ENCODE measurements at regions not wholly inside any gene's neighbourhood (a gene's known extent, or its start where the extent isn't known, plus 50 kb on each side); places are given as distances from the start of the nearest gene placed in this dataset.

DNA sequence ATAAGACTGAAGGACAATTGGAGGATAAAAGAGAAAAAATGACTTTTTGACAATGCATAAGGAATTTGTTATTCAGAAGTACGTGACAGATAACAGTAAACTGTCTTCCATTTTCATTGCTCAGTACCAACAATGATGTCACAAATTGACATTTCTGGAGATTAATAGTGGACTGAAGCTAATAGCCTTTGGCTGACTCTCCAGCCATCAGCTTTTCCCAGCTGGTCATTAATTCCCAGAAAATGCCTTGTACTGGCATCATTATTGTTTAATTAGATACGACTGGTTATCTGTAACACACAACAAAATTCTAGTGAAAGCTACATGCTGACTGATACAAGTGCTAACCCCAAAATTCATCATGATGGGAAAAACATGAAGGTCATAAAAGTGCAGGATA is 147.9 kb upstream of the FGF13 start:
- no peak overlapping the region for H3K27ac ChIP-seq (ENCODE audit: low read depth, low read length)
- no peaks in the 10 kb centered on the region for H3K9me3 ChIP-seq (ENCODE audit: insufficient read depth in 2 of 2, low read depth in 1 of 2, low read length in 1 of 2)
- no peaks in the 10 kb centered on the region for H3K79me1 ChIP-seq (ENCODE audit: low read depth, low read length)
- no peak overlapping the region for H3K56ac ChIP-seq (replicated peaks; ENCODE audit: insufficient read length, low read depth, low read length)
- no peak overlapping the region for H4K91ac ChIP-seq (replicated peaks; ENCODE audit: insufficient read length, low read length)
- no peaks in the 10 kb centered on the region for H4K20me1 ChIP-seq (replicated peaks in 1 of 2; ENCODE audit: control insufficient read depth in 1 of 2, insufficient read depth in 2 of 2, low read length in 2 of 2)
- H3K27me3 ChIP-seq (replicated peaks in 1 of 4; ENCODE audit: control insufficient read depth in 3 of 4, extremely low read depth in 1 of 4, insufficient read depth in 3 of 4, low read length in 3 of 4), result no peaks in the 10 kb centered on the region
- H3K4me2 ChIP-seq (ENCODE audit: insufficient read depth in 1 of 2, low read depth in 2 of 2, low read length in 2 of 2), result no peak overlapping the region
- POLR2A ChIA-PET (ENCODE audit: partially characterized antibody), result no interaction called here
- H3K36me3 ChIP-seq (ENCODE audit: control insufficient read depth in 2 of 4, insufficient read depth in 4 of 4, low read length in 3 of 4), result no peaks in the 10 kb centered on the region
- H2BK12ac ChIP-seq (ENCODE audit: low read depth, low read length), result no peak overlapping the region
- no peak overlapping the region for H3K4me3 ChIP-seq (ENCODE audit: extremely low read depth in 1 of 4, insufficient read depth in 2 of 4, low read depth in 3 of 4, low read length in 4 of 4)
- H2BK15ac ChIP-seq (ENCODE audit: low read length), result no peak overlapping the region
- CTCF ChIA-PET (ENCODE audit: partially characterized antibody), result interaction anchor here (1.1 to 1.4 kb wide), 2 partner anchors 11 to 14 kb away, joined by 3 to 5 read pairs; no protein-coding TSS in a partner anchor
- no peak overlapping the region for H3K14ac ChIP-seq (ENCODE audit: insufficient read length)
- H3K9ac ChIP-seq (replicated peaks in 1 of 4; ENCODE audit: extremely low read depth in 1 of 4, low read depth in 3 of 4, low read length in 3 of 4), result no peak overlapping the region
- H2BK120ac ChIP-seq (replicated peaks; ENCODE audit: low read depth, low read length), result no peak overlapping the region
- no peak overlapping the region for H2BK5ac ChIP-seq (ENCODE audit: low read depth, low read length)
- H4K5ac ChIP-seq (ENCODE audit: insufficient read length, low read depth, low read length), result no peak overlapping the region
- DNase-seq (ENCODE audit: low read depth in 1 of 2, low spot score in 2 of 2) (no peak), FAIRE-seq (no peak)
- no peaks in the 10 kb centered on the region for H3K79me2 ChIP-seq (ENCODE audit: control insufficient read depth in 1 of 2, insufficient read depth in 2 of 2, low read length in 2 of 2)
- no peak overlapping the region for H4K8ac ChIP-seq (ENCODE audit: extremely low read depth, insufficient read depth, low read length)
- no peaks in the 10 kb centered on the region for H3K23me2 ChIP-seq (ENCODE audit: low read depth, low read length)
- H2AFZ ChIP-seq (ENCODE audit: low read length), result no peak overlapping the region
- H2BK20ac ChIP-seq (ENCODE audit: low read length), result no peak overlapping the region
- no peak overlapping the region for H2AK5ac ChIP-seq (ENCODE audit: low read depth, low read length)
- no peak overlapping the region for H3K23ac ChIP-seq (ENCODE audit: insufficient read length)
- no peaks in the 10 kb centered on the region for H3K4me1 ChIP-seq (replicated peaks in 1 of 4; ENCODE audit: control insufficient read depth in 3 of 4, insufficient read depth in 4 of 4, low read length in 3 of 4)
- H3K4ac ChIP-seq (replicated peaks; ENCODE audit: insufficient read length, low read depth, low read length), result no peak overlapping the region
- H3K18ac ChIP-seq (ENCODE audit: extremely low read depth, low read length), result no peak overlapping the region
- WGBS, 2 experiments (ENCODE audit: extremely low coverage in 1 of 2, insufficient coverage in 1 of 2, insufficient read length in 1 of 2, insufficient replicate concordance in 2 of 2, low coverage in 1 of 2, low lambda C conversion rate in 2 of 2, missing lambda C conversion rate in 1 of 2), result 85% methylated on average over 2 of the region's 2 CpGs; no CpG with 5 or more reads in 1 of the 2 experiments
- TF ChIP-seq POLR2AphosphoS5 (IDR thresholded peaks at IDR 0.05; ENCODE audit: low read depth, low read length), result no peak
- no peak for TF ChIP-seq BCL11A (IDR thresholded peaks at IDR 0.05; ENCODE audit: low read depth in 2 of 2, low read length in 2 of 2)
- TF ChIP-seq RFX5 (IDR thresholded peaks at IDR 0.05; ENCODE audit: borderline replicate concordance, low read depth, low read length), result no peak
- no peak for TF ChIP-seq JUND (IDR thresholded peaks at IDR 0.05; ENCODE audit: low read length)
- TF ChIP-seq SP4 (IDR thresholded peaks at IDR 0.05; ENCODE audit: low read length), result no peak
- no peak for TF ChIP-seq EZH2 (IDR thresholded peaks at IDR 0.05; ENCODE audit: low read depth, low read length, severe bottlenecking)
- no peak for TF ChIP-seq CBX8 (IDR thresholded peaks at IDR 0.05; ENCODE audit: borderline replicate concordance, low read depth, low read length)
- TF ChIP-seq YY1 (IDR thresholded peaks at IDR 0.05; ENCODE audit: low read depth, low read length), result no peak
- TF ChIP-seq TBP (IDR thresholded peaks at IDR 0.05; ENCODE audit: low read depth, low read length), result no peak
- TF ChIP-seq RXRA (IDR thresholded peaks at IDR 0.05; ENCODE audit: insufficient read depth, low read depth, low read length), result no peak
- TF ChIP-seq SAP30 (IDR thresholded peaks at IDR 0.05; ENCODE audit: insufficient read depth, insufficient replicate concordance, low read length), result no peak
- no peak for TF ChIP-seq ATF3 (IDR thresholded peaks at IDR 0.05; ENCODE audit: insufficient read depth, low read depth, low read length)
- TF ChIP-seq KDM1A (IDR thresholded peaks at IDR 0.05; ENCODE audit: borderline replicate concordance, low read length), result no peak
- TF ChIP-seq KDM4A (IDR thresholded peaks at IDR 0.05; ENCODE audit: low read depth, low read length, severe bottlenecking), result no peak
- TF ChIP-seq SIX5 (IDR thresholded peaks at IDR 0.05; ENCODE audit: low read depth, low read length), result no peak
